NT2/D1 (cell line): ENCODE measurements at regions not wholly inside any gene's neighbourhood (a gene's known extent, or its start where the extent isn't known, plus 50 kb on each side); places are given as distances from the start of the nearest gene placed in this dataset.

ENCODE experiments used
- DNase-seq: peaks from one replicate; pipeline ENCODE4 v3.0.0-alpha.2; 2011; ENCODE audit warnings: low read depth, low spot score
- H3K27me3 ChIP-seq: 2 replicates; pipeline ENCODE4 v1.6.0; 2011; ENCODE audit warnings: mild to moderate bottlenecking; ENCODE audit not compliant: insufficient read length, insufficient read depth
- H3K36me3 ChIP-seq: 2 replicates; pipeline ENCODE4 v1.6.1; 2011; ENCODE audit warnings: mild to moderate bottlenecking, low read length, mixed read lengths; ENCODE audit not compliant: insufficient read depth, insufficient read length
- H3K4me1 ChIP-seq: 2 replicates; pipeline ENCODE4 v1.5.1; 2011; ENCODE audit not compliant: insufficient read depth, insufficient read length
- H3K4me3 ChIP-seq: 2 replicates; pipeline ENCODE4 v1.5.1; 2011; ENCODE audit warnings: low read depth; ENCODE audit not compliant: insufficient read length
- H3K9ac ChIP-seq: 2 replicates; pipeline ENCODE4 v1.6.0; 2011; ENCODE audit warnings: low read depth; ENCODE audit not compliant: insufficient read length
- H3K9me3 ChIP-seq: 2 replicates; pipeline ENCODE4 v1.5.1; 2011; ENCODE audit warnings: mild to moderate bottlenecking, low read length; ENCODE audit not compliant: insufficient read depth
- SUZ12 ChIP-seq: IDR thresholded peaks from 2 replicates; pipeline ENCODE4 v1.6.1; 2011; ENCODE audit not compliant: insufficient read length, insufficient read depth; ENCODE audit errors: extremely low read depth
- YY1 ChIP-seq: IDR thresholded peaks from 2 replicates; pipeline ENCODE4 v1.6.1; 2011; ENCODE audit not compliant: insufficient read length, insufficient read depth
- ZNF274 ChIP-seq: IDR thresholded peaks from 2 replicates; pipeline ENCODE4 v1.6.1; 2011; ENCODE audit warnings: mild to moderate bottlenecking, low read depth, low read length

- Histone ChIP-seq H3K27me3 (peaks cover 21% of the 10 kb centered on the region), H3K36me3 (no peaks in the 10 kb centered on the region), H3K9ac (no peak overlapping the region), H3K9me3 (peaks cover 4% of the 10 kb centered on the region; the same call in 1 of the 2 replicates), H3K4me1 (no peaks in the 10 kb centered on the region), H3K4me3 (no peak overlapping the region)
- TF ChIP-seq SUZ12 (no peak), ZNF274 (no peak), YY1 (no peak)
- DNase-seq = no peak
Observed at GRCh38 chr5:2143088-2143487, 260.4 kb upstream of the IRX4 start.

GRCh38 chr5:2142456-2142954 is 259.8 kb upstream of the IRX4 start:
- no peak overlapping the region for H3K9ac ChIP-seq
- TF ChIP-seq YY1 (no peak), ZNF274 (no peak), SUZ12 (no peak)
- no peak for DNase-seq
- peaks cover 4% of the 10 kb centered on the region; the same call in 1 of the 2 replicates for H3K9me3 ChIP-seq
- H3K27me3 ChIP-seq = peaks cover 21% of the 10 kb centered on the region
- H3K4me3 ChIP-seq = no peak overlapping the region
- no peaks in the 10 kb centered on the region for H3K4me1 ChIP-seq
- no peaks in the 10 kb centered on the region for H3K36me3 ChIP-seq

GRCh38 chr5:2141254-2142000 is 258.7 kb upstream of the IRX4 start:
- Histone ChIP-seq H3K36me3 (no peaks in the 10 kb centered on the region), H3K27me3 (peaks cover 13% of the 10 kb centered on the region), H3K9ac (no peak overlapping the region), H3K4me1 (no peaks in the 10 kb centered on the region), H3K4me3 (no peak overlapping the region), H3K9me3 (peaks cover 4% of the 10 kb centered on the region; the same call in 1 of the 2 replicates)
- TF ChIP-seq ZNF274 (no peak), SUZ12 (no peak), YY1 (no peak)
- no peak for DNase-seq

- DNase-seq = no peak
- Histone ChIP-seq H3K4me1 (no peaks in the 10 kb centered on the region), H3K9me3 (peaks cover 4% of the 10 kb centered on the region; the same call in 1 of the 2 replicates), H3K36me3 (no peaks in the 10 kb centered on the region), H3K27me3 (peaks cover 7% of the 10 kb centered on the region), H3K9ac (no peak overlapping the region), H3K4me3 (no peak overlapping the region)
- TF ChIP-seq SUZ12 (no peak), ZNF274 (no peak), YY1 (no peak)
Observed at GRCh38 chr5:2140501-2141175, 257.9 kb upstream of the IRX4 start.

GRCh38 chr5:2139478-2139877 is 256.8 kb upstream of the IRX4 start:
- 0 out of 2 replicates have a peak, but pooled peaks cover 3% of the 10 kb centered on the region for H3K9me3 ChIP-seq
- no peak overlapping the region for H3K9ac ChIP-seq
- H3K27me3 ChIP-seq = no peaks in the 10 kb centered on the region
- H3K36me3 ChIP-seq = no peaks in the 10 kb centered on the region
- no peaks in the 10 kb centered on the region for H3K4me1 ChIP-seq
- no peak for DNase-seq
- no peak overlapping the region for H3K4me3 ChIP-seq
- TF ChIP-seq SUZ12 (no peak), ZNF274 (no peak), YY1 (no peak)

- Histone ChIP-seq H3K4me1 (no peaks in the 10 kb centered on the region), H3K9ac (no peak overlapping the region), H3K4me3 (no peak overlapping the region), H3K36me3 (no peaks in the 10 kb centered on the region), H3K27me3 (no peaks in the 10 kb centered on the region), H3K9me3 (no peaks in the 10 kb centered on the region)
- TF ChIP-seq ZNF274 (no peak), SUZ12 (no peak), YY1 (no peak)
- DNase-seq = no peak
Observed at GRCh38 chr5:2138896-2139295, 256.2 kb upstream of the IRX4 start.

- no peak for DNase-seq
- TF ChIP-seq SUZ12 (no peak), ZNF274 (no peak), YY1 (no peak)
- no peak overlapping the region for H3K9ac ChIP-seq
- no peaks in the 10 kb centered on the region for H3K4me1 ChIP-seq
- no peaks in the 10 kb centered on the region for H3K36me3 ChIP-seq
- H3K4me3 ChIP-seq = no peak overlapping the region
- no peaks in the 10 kb centered on the region for H3K9me3 ChIP-seq
- no peaks in the 10 kb centered on the region for H3K27me3 ChIP-seq
Observed at GRCh38 chr5:2137444-2138050, 254.8 kb upstream of the IRX4 start.
